Trophoblast cell (in vitro differentiated cells and primary cell): ENCODE measurements at regions not wholly inside any gene's neighbourhood (a gene's known extent, or its start where the extent isn't known, plus 50 kb on each side); places are given as distances from the start of the nearest gene placed in this dataset.

ENCODE experiments used
- DNase-seq, 2 donors: peaks; one replicate each; pipeline ENCODE4 v3.0.0-alpha.2; 2016
- H2AFZ ChIP-seq: 2 replicates; pipeline ENCODE4 v1.6.1; 2013; ENCODE audit warnings: low read length, moderate library complexity, mild to moderate bottlenecking; ENCODE audit not compliant: insufficient read depth, poor library complexity
- H2AK5ac ChIP-seq: 2 replicates; pipeline ENCODE4 v1.6.1; 2013; ENCODE audit warnings: mild to moderate bottlenecking, low read length
- H2BK120ac ChIP-seq: 2 replicates; pipeline ENCODE4 v1.6.1; 2013; ENCODE audit warnings: low read length, mild to moderate bottlenecking, moderate library complexity; ENCODE audit not compliant: insufficient read depth, poor library complexity
- H2BK12ac ChIP-seq: 2 replicates; pipeline ENCODE4 v1.6.1; 2013; ENCODE audit warnings: mild to moderate bottlenecking, low read length, moderate library complexity
- H2BK5ac ChIP-seq: 2 replicates; pipeline ENCODE4 v1.6.1; 2013; ENCODE audit warnings: low read length, low read depth, moderate library complexity, mild to moderate bottlenecking; ENCODE audit not compliant: poor library complexity
- H3K14ac ChIP-seq: 2 replicates; pipeline ENCODE4 v1.6.1; 2013; ENCODE audit warnings: mild to moderate bottlenecking, low read length
- H3K18ac ChIP-seq: 2 replicates; pipeline ENCODE4 v1.6.1; 2013; ENCODE audit warnings: mild to moderate bottlenecking, low read length
- H3K23ac ChIP-seq: 2 replicates; pipeline ENCODE4 v1.6.1; 2013; ENCODE audit warnings: low read length
- H3K27ac ChIP-seq: 2 replicates; pipeline ENCODE4 v1.5.1; 2013; ENCODE audit warnings: low read depth, mild to moderate bottlenecking, inconsistent platforms, low read length, moderate library complexity
- H3K27me3 ChIP-seq: 2 replicates; pipeline ENCODE4 v1.6.1; 2013; ENCODE audit warnings: inconsistent platforms, mild to moderate bottlenecking, low read length, moderate library complexity; ENCODE audit not compliant: insufficient read depth
- H3K36me3 ChIP-seq, 2 experiments: 1 replicate in 1 of 2; 2 replicates in 1 of 2; pipeline ENCODE4 v1.6.1; 2013; ENCODE audit warnings: low read length in 2 of 2, mild to moderate bottlenecking in 2 of 2, moderate library complexity in 1 of 2; ENCODE audit not compliant: insufficient read depth in 2 of 2, control insufficient read depth in 1 of 2
- H3K4ac ChIP-seq: 2 replicates; pipeline ENCODE4 v1.6.1; 2013; ENCODE audit warnings: low read depth, mild to moderate bottlenecking, low read length, moderate library complexity
- H3K4me1 ChIP-seq, 2 experiments: 1 replicate in 1 of 2; 2 replicates in 1 of 2; pipeline ENCODE4 v1.6.1; 2013; ENCODE audit warnings: low read length in 2 of 2, mild to moderate bottlenecking in 2 of 2, moderate library complexity in 1 of 2; ENCODE audit not compliant: insufficient read depth in 2 of 2, control insufficient read depth in 1 of 2
- H3K4me2 ChIP-seq: 2 replicates; pipeline ENCODE4 v1.6.1; 2013; ENCODE audit warnings: inconsistent platforms, mild to moderate bottlenecking, low read length, moderate library complexity
- H3K4me3 ChIP-seq: 2 replicates; pipeline ENCODE4 v1.5.1; 2013; ENCODE audit warnings: mild to moderate bottlenecking, low read depth, low read length, inconsistent platforms
- H3K79me1 ChIP-seq: one replicate; pipeline ENCODE4 v1.6.1; 2013; ENCODE audit warnings: low read length
- H3K79me2 ChIP-seq: 2 replicates; pipeline ENCODE4 v1.6.1; 2013; ENCODE audit warnings: low read length, mild to moderate bottlenecking; ENCODE audit not compliant: control insufficient read depth, insufficient read depth, poor library complexity
- H3K9ac ChIP-seq: 2 replicates; pipeline ENCODE4 v1.6.1; 2013; ENCODE audit warnings: mild to moderate bottlenecking, low read length
- H3K9me3 ChIP-seq: 2 replicates; pipeline ENCODE4 v1.6.1; 2013; ENCODE audit warnings: low read depth, mild to moderate bottlenecking, control low read depth, inconsistent platforms, low read length; ENCODE audit not compliant: insufficient read depth
- H4K12ac ChIP-seq: 2 replicates; pipeline ENCODE4 v1.6.1; 2013; ENCODE audit warnings: low read depth, mild to moderate bottlenecking, low read length, moderate library complexity
- H4K8ac ChIP-seq: 2 replicates; pipeline ENCODE4 v1.6.1; 2013; ENCODE audit warnings: low read depth, mild to moderate bottlenecking, low read length, moderate library complexity
- H4K91ac ChIP-seq: one replicate; pipeline ENCODE4 v1.6.1; 2013; ENCODE audit warnings: low read depth, mild to moderate bottlenecking, low read length, moderate library complexity
- WGBS: extraction: QIAGEN DNeasy Blood & Tissue Kit; methylation state at CpG from one replicate; pipeline ENCODE4 v1.1.7; 2013; ENCODE audit warnings: missing lambda C conversion rate; ENCODE audit not compliant: insufficient read length, insufficient coverage; ENCODE audit errors: extremely low coverage; 5-methylcytosine and 5-hydroxymethylcytosine counted together

- Histone ChIP-seq H4K8ac (no peak overlapping the region), H2BK5ac (no peak overlapping the region), H2AFZ (no peak overlapping the region), H4K12ac (no peak overlapping the region), H3K36me3 (no peaks in the 10 kb centered on the region), H3K18ac (no peak overlapping the region), H4K91ac (no peak overlapping the region), H3K79me2 (no peaks in the 10 kb centered on the region), H3K4me1 (no peaks in the 10 kb centered on the region), H3K4ac (no peak overlapping the region), H3K14ac (no peak overlapping the region), H3K4me3 (no peak overlapping the region), H2AK5ac (no peak overlapping the region), H3K9ac (no peak overlapping the region), H3K4me2 (no peak overlapping the region), H3K79me1 (no peaks in the 10 kb centered on the region), H2BK120ac (no peak overlapping the region), H3K27me3 (no peaks in the 10 kb centered on the region), H3K23ac (no peak overlapping the region), H3K9me3 (no peaks in the 10 kb centered on the region), H3K27ac (no peak overlapping the region), H2BK12ac (no peak overlapping the region)
- DNase-seq: no peak
- no CpG with 5 or more reads among the region's 3 CpGs for WGBS
Observed at GRCh38 chr6:16816891-16817290, 55.6 kb upstream of the ATXN1 start.

GRCh38 chr6:16812993-16813392 lies 51.7 kb upstream of the ATXN1 start:
- no peak overlapping the region for H3K4me3 ChIP-seq
- H4K8ac ChIP-seq: no peak overlapping the region
- H2BK12ac ChIP-seq: no peak overlapping the region
- no peaks in the 10 kb centered on the region for H3K9me3 ChIP-seq
- H3K79me2 ChIP-seq: no peaks in the 10 kb centered on the region
- H3K79me1 ChIP-seq: no peaks in the 10 kb centered on the region
- H2BK120ac ChIP-seq: no peak overlapping the region
- no peak overlapping the region for H3K18ac ChIP-seq
- no peaks in the 10 kb centered on the region for H3K27me3 ChIP-seq
- no peak overlapping the region for H3K23ac ChIP-seq
- no peak overlapping the region for H2BK5ac ChIP-seq
- no peaks in the 10 kb centered on the region for H3K36me3 ChIP-seq
- no peak overlapping the region for H2AFZ ChIP-seq
- H4K12ac ChIP-seq: no peak overlapping the region
- DNase-seq: no peak
- no peak overlapping the region for H3K9ac ChIP-seq
- no CpG with 5 or more reads among the region's 2 CpGs for WGBS
- no peak overlapping the region for H3K4me2 ChIP-seq
- H3K4ac ChIP-seq: no peak overlapping the region
- H3K27ac ChIP-seq: no peak overlapping the region
- H3K14ac ChIP-seq: no peak overlapping the region
- no peak overlapping the region for H4K91ac ChIP-seq
- H3K4me1 ChIP-seq: no peaks in the 10 kb centered on the region
- no peak overlapping the region for H2AK5ac ChIP-seq

- H2AFZ ChIP-seq: no peak overlapping the region
- no peak overlapping the region for H2BK120ac ChIP-seq
- no peak overlapping the region for H2BK5ac ChIP-seq
- H3K18ac ChIP-seq: no peak overlapping the region
- H4K8ac ChIP-seq: no peak overlapping the region
- no peaks in the 10 kb centered on the region for H3K4me1 ChIP-seq
- WGBS: no CpG with 5 or more reads among the region's 2 CpGs
- no peak overlapping the region for H3K4ac ChIP-seq
- H3K27me3 ChIP-seq: no peaks in the 10 kb centered on the region
- H3K79me1 ChIP-seq: no peaks in the 10 kb centered on the region
- H3K9ac ChIP-seq: no peak overlapping the region
- H2BK12ac ChIP-seq: no peak overlapping the region
- no peak overlapping the region for H4K91ac ChIP-seq
- no peak for DNase-seq
- H3K14ac ChIP-seq: no peak overlapping the region
- no peaks in the 10 kb centered on the region for H3K79me2 ChIP-seq
- no peak overlapping the region for H3K4me2 ChIP-seq
- no peak overlapping the region for H3K4me3 ChIP-seq
- H4K12ac ChIP-seq: no peak overlapping the region
- H2AK5ac ChIP-seq: no peak overlapping the region
- no peak overlapping the region for H3K23ac ChIP-seq
- no peaks in the 10 kb centered on the region for H3K36me3 ChIP-seq
- H3K9me3 ChIP-seq: no peaks in the 10 kb centered on the region
- no peak overlapping the region for H3K27ac ChIP-seq
Observed at GRCh38 chr6:16811277-16811979, 50.2 kb upstream of the ATXN1 start.
